ENCODE measurements at regions not wholly inside any gene's neighbourhood (a gene's known extent, or its start where the extent isn't known, plus 50 kb on each side); places are given as distances from the start of the nearest gene placed in this dataset.
"Not testable (repeated sequence)": the region's sequence is repeated elsewhere in the genome, so short reads cannot be mapped to it uniquely, and the experiment has no call there.

DNA sequence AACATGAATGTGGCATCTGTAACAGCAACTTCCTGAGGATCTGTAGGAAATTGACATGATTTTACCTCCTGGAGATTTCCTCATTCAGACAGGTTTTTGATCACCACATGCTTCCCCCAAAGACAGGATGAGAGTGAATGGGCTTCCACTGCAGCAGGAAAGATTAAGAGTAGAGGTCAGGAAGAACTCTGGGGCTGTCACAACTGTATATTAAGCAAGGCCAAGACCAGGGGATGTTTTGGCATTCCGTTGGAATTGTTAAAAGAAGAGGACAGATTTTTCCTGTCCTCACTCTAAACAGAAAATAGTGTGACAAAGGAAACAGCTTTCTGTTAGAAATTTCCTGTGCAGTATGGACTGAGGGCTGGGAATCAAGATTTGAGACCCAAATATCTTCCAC, 363.1 kb upstream of the FRG2C start:
- TF ChIP-seq EP300 (IDR thresholded peaks at IDR 0.05; ENCODE audit: low read depth); POLR2AphosphoS5 (IDR thresholded peaks at IDR 0.05): not testable (repeated sequence)
- TF ChIP-seq, protein P1, sequence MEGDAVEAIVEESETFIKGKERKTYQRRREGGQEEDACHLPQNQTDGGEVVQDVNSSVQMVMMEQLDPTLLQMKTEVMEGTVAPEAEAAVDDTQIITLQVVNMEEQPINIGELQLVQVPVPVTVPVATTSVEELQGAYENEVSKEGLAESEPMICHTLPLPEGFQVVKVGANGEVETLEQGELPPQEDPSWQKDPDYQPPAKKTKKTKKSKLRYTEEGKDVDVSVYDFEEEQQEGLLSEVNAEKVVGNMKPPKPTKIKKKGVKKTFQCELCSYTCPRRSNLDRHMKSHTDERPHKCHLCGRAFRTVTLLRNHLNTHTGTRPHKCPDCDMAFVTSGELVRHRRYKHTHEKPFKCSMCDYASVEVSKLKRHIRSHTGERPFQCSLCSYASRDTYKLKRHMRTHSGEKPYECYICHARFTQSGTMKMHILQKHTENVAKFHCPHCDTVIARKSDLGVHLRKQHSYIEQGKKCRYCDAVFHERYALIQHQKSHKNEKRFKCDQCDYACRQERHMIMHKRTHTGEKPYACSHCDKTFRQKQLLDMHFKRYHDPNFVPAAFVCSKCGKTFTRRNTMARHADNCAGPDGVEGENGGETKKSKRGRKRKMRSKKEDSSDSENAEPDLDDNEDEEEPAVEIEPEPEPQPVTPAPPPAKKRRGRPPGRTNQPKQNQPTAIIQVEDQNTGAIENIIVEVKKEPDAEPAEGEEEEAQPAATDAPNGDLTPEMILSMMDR (IDR thresholded peaks at IDR 0.05), result not testable (repeated sequence)
